ENCODE measurements at regions not wholly inside any gene's neighbourhood (a gene's known extent, or its start where the extent isn't known, plus 50 kb on each side); places are given as distances from the start of the nearest gene placed in this dataset.

DNA sequence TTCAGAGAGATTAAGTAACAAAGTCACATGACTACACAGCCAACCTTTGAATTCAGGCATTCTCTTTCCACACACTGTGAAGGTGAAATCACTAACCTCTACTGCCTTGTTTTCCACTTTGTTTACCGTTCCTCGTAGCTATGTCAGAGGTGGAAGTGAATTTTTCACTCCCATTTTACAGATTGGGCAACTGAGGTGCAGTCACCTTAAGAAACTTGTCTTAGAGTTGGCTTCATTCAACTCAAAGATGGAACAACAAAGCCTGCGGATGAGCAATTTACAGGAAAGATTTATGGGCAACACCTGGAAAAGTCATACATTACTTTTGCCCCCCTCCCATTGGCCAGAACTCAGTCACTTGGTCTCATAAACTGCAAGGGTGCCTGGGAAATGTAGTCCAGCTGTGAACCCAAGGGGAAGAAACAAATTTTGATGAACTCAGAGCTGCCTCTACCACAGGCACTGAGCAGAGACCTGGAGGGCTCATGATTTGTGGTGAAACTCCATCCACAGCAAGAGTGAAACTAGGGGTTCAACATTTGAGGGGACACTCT is 784.6 kb upstream of the EEF2KMT start:
- no peak for TF ChIP-seq KDM3A (CRISPR knock-in tag; IDR thresholded peaks at IDR 0.05; ENCODE audit: low read depth)
- TF ChIP-seq, protein P1, sequence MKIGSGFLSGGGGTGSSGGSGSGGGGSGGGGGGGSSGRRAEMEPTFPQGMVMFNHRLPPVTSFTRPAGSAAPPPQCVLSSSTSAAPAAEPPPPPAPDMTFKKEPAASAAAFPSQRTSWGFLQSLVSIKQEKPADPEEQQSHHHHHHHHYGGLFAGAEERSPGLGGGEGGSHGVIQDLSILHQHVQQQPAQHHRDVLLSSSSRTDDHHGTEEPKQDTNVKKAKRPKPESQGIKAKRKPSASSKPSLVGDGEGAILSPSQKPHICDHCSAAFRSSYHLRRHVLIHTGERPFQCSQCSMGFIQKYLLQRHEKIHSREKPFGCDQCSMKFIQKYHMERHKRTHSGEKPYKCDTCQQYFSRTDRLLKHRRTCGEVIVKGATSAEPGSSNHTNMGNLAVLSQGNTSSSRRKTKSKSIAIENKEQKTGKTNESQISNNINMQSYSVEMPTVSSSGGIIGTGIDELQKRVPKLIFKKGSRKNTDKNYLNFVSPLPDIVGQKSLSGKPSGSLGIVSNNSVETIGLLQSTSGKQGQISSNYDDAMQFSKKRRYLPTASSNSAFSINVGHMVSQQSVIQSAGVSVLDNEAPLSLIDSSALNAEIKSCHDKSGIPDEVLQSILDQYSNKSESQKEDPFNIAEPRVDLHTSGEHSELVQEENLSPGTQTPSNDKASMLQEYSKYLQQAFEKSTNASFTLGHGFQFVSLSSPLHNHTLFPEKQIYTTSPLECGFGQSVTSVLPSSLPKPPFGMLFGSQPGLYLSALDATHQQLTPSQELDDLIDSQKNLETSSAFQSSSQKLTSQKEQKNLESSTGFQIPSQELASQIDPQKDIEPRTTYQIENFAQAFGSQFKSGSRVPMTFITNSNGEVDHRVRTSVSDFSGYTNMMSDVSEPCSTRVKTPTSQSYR (CRISPR knock-in tag; IDR thresholded peaks at IDR 0.05; ENCODE audit: borderline replicate concordance), result no peak
- TF ChIP-seq THRA (CRISPR knock-in tag; IDR thresholded peaks at IDR 0.05; ENCODE audit: borderline replicate concordance), result no peak
- no peak for TF ChIP-seq TCF7L2 (IDR thresholded peaks at IDR 0.05; ENCODE audit: low read depth, low read length)

Data from HepG2 (cell line).